Breast epithelium (tissue), 3 donors: ENCODE measurements at regions not wholly inside any gene's neighbourhood (a gene's known extent, or its start where the extent isn't known, plus 50 kb on each side); places are given as distances from the start of the nearest gene placed in this dataset.

ENCODE experiments used
- CTCF ChIP-seq, 3 donors: fragments of 450-650 bp; IDR thresholded peaks; one replicate each; pipeline ENCODE4 v1.5.1; 2016 to 2017; ENCODE audit warnings: antibody characterized with exemption in 3 of 3, mild to moderate bottlenecking in 3 of 3, moderate library complexity in 3 of 3
- POLR2A ChIP-seq: fragments of 450-650 bp; IDR thresholded peaks from one replicate; pipeline ENCODE4 v1.6.1; 2016; ENCODE audit warnings: antibody characterized with exemption, mild to moderate bottlenecking, moderate library complexity
- POLR2AphosphoS5 ChIP-seq, 3 donors: sonication (generic); formaldehyde crosslinking; IDR thresholded peaks; one replicate each; pipeline ENCODE4 v1.6.1; 2017; ENCODE audit warnings: antibody characterized with exemption in 3 of 3

- TF ChIP-seq POLR2A (no peak), CTCF (IDR thresholded peaks at IDR 0.05) (no peak), POLR2AphosphoS5 (IDR thresholded peaks at IDR 0.05) (no peak)
Observed at GRCh38 chr13:64248371-64249065, 2832.9 kb upstream of the PCDH20 start.
